ENCODE measurements at regions not wholly inside any gene's neighbourhood (a gene's known extent, or its start where the extent isn't known, plus 50 kb on each side); places are given as distances from the start of the nearest gene placed in this dataset.
A peak's percentile ranks its signal among the peaks of the same experiment; 100 is the strongest.

DNA sequence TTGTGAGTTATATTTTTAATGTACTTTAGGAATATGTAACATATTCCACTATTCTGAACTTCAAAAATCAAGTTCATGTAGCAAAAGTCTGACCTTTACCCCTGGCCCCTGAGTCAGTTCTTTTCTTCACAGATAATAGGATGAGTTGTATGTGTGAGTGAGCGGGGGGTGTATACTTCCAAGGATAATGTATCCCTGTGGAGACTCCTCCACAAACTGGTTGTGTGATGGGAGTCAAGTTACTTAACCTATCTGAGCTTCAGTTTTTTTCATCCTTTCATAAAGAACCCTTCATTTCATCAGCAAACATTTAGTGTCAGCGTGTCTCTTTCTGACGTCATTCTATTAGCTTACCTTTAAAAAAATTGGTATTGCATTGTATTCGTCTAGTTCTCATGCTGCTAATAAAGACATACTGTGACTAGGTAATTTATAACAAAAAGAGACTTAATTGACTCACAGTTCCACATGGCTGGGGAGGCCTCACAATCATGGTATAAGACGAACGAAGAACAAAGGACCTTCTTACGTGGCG lies 288.1 kb upstream of the GPC6 start:
- no peaks in the 10 kb centered on the region for H3K4me1 ChIP-seq (ENCODE audit: low read depth)
- H3K27ac ChIP-seq: no peak overlapping the region
- no peak overlapping the region for H3K4me3 ChIP-seq
- no peaks in the 10 kb centered on the region for H3K27me3 ChIP-seq
- no peaks in the 10 kb centered on the region for H3K9me3 ChIP-seq (ENCODE audit: low read depth)
- no peaks in the 10 kb centered on the region for H3K36me3 ChIP-seq
- DNase-seq (ENCODE audit: low read depth in 1 of 2, low spot score in 1 of 2): no peak
- no peak for TF ChIP-seq CTCF (IDR thresholded peaks at IDR 0.05; ENCODE audit: low read depth, low read length)

DNA sequence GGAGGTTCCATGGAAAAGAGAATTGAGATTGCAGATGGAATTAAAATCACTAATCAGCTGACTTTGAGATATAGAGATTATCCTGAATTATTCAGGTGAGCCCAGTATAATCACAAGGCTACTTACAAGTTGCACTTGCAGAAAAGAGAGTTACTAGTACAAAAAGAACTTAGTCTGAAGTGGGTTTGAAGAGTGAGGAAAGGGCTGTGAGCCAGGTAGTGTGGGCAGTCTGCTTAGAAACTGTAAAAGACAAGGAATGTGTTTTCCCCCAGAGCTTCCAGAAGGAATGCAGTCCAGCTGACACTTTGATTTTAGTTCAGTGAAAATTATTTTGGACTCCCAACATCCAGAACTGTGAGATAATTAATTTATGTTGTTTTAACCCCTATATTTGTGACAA lies 285.4 kb upstream of the GPC6 start:
- no peaks in the 10 kb centered on the region for H3K27me3 ChIP-seq
- DNase-seq (ENCODE audit: low read depth in 1 of 2, low spot score in 1 of 2): peak in 1 of 2 donors; percentile 21
- no peaks in the 10 kb centered on the region for H3K36me3 ChIP-seq
- no peak overlapping the region for H3K27ac ChIP-seq
- no peaks in the 10 kb centered on the region for H3K4me1 ChIP-seq (ENCODE audit: low read depth)
- no peak for TF ChIP-seq CTCF (IDR thresholded peaks at IDR 0.05; ENCODE audit: low read depth, low read length)
- no peaks in the 10 kb centered on the region for H3K9me3 ChIP-seq (ENCODE audit: low read depth)
- no peak overlapping the region for H3K4me3 ChIP-seq

DNA sequence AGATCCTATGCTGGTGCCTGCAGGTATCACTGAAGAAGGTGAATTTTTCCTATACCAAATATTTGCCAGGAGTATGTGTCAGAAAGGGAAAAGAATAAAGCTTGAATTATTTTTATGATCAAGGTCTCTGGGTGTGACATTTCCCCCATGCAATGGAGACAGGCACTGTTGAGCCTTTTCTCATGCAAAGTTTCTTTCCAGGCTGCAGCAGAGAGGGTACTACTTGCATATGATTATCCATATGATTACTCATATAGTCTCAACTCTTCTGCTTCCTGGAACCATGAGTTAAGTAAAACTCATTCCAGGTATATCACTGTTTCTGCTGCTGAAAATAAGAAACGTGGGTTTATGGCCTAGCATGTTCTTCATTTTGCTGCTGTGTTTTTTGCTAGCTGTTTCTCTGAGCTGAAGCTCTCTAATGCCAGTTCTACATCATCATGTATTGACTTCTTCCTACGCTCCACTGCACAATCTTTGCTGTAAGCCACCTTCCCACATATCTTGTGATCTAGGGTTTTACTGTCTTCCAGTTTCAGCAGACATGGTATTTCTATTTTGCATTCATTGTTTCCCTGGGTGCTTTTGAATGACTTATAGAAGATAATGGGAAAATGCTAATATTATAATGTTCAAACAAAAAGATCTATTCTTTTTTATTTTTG lies 278.7 kb upstream of the GPC6 start:
- Histone ChIP-seq H3K27me3 (no peaks in the 10 kb centered on the region), H3K36me3 (no peaks in the 10 kb centered on the region), H3K9me3 (ENCODE audit: low read depth) (no peaks in the 10 kb centered on the region), H3K4me1 (ENCODE audit: low read depth) (peaks cover 12% of the 10 kb centered on the region), H3K4me3 (no peak overlapping the region), H3K27ac (no peak overlapping the region)
- no peak for DNase-seq (ENCODE audit: low read depth in 1 of 2, low spot score in 1 of 2)
- TF ChIP-seq CTCF (IDR thresholded peaks at IDR 0.05; ENCODE audit: low read depth, low read length): no peak

DNA sequence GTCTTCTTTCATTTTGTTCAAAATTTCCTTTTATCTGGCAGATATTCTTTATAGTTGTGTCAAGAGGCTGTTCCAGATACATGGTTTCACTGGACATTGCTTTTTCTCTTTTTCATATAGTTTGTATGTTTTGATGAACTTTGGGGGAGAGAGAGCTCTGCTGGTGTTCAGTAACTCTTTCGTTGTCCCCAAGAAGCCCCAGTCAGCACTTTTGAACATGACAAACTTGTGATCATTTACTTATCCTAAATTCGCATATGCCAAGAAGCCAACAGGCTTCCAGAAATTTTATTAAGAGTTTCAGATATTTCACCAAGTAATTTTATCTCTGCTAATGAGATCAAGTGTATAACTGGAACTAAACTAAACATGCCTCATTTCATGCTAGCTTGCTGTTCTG lies 275.8 kb upstream of the GPC6 start:
- no peak for TF ChIP-seq CTCF (IDR thresholded peaks at IDR 0.05; ENCODE audit: low read depth, low read length)
- Histone ChIP-seq H3K36me3 (no peaks in the 10 kb centered on the region), H3K9me3 (ENCODE audit: low read depth) (no peaks in the 10 kb centered on the region), H3K27me3 (no peaks in the 10 kb centered on the region), H3K27ac (peak overlapping the region; percentile 32), H3K4me1 (ENCODE audit: low read depth) (peaks cover 12% of the 10 kb centered on the region), H3K4me3 (no peak overlapping the region)
- DNase-seq (ENCODE audit: low read depth in 1 of 2, low spot score in 1 of 2): no peak

DNA sequence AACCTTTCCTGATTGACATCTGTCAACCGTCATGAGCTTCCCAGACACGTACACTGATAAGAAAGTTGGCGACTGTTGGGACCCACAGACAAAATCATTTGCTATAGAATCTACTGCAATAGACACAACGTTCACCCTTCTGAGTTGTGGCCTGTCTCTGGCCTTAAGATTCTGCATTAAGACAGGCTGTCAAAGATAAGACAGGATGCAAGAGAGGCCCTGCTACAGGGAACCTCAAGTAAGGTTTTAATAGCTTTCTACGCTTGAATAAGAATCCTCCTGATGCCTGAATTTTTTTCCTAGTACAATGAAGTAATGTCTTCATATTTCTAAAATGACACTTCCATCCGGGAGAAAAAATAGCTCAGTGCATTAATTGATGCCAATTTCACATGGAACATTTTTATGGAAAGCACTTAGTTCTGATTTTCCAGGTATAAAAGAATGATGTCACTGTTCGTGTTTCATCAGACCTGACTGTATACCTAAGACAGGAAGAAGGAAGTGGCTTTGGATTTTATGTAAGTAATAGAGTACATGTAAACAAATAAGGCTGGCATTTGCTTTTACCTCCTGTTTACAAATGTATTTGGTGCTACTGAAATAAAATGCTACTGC lies 275.2 kb upstream of the GPC6 start:
- peak overlapping the region; percentile 32 for H3K27ac ChIP-seq
- H3K4me3 ChIP-seq: no peak overlapping the region
- no peak for TF ChIP-seq CTCF (IDR thresholded peaks at IDR 0.05; ENCODE audit: low read depth, low read length)
- peaks cover 12% of the 10 kb centered on the region for H3K4me1 ChIP-seq (ENCODE audit: low read depth)
- no peaks in the 10 kb centered on the region for H3K9me3 ChIP-seq (ENCODE audit: low read depth)
- DNase-seq (ENCODE audit: low read depth in 1 of 2, low spot score in 1 of 2): peak; percentile 25 to 54
- H3K36me3 ChIP-seq: no peaks in the 10 kb centered on the region
- H3K27me3 ChIP-seq: no peaks in the 10 kb centered on the region
